Esophagus squamous epithelium (tissue), 4 donors: ENCODE measurements at regions not wholly inside any gene's neighbourhood (a gene's known extent, or its start where the extent isn't known, plus 50 kb on each side); places are given as distances from the start of the nearest gene placed in this dataset.

ENCODE experiments used
- POLR2A ChIP-seq, 4 donors: fragments of 450-650 bp; IDR thresholded peaks; one replicate each; pipeline ENCODE4 v1.6.1; 2017; ENCODE audit warnings: antibody characterized with exemption in 4 of 4, mild to moderate bottlenecking in 4 of 4, moderate library complexity in 3 of 4
- TF ChIP-seq, protein P1 (sequence below), 6 experiments: fragments of 450-650 bp in 4 of 6; fragments of 200-600 bp in 2 of 6; sonication (generic) in 2 of 6; IDR thresholded peaks; one replicate each; pipeline ENCODE4 v1.5.1; 2016 to 2019; ENCODE audit warnings: antibody characterized with exemption in 6 of 6, mild to moderate bottlenecking in 4 of 6, moderate library complexity in 4 of 6

GRCh38 chr21:34215911-34216717 is 142.7 kb downstream of the MRPS6 start:
- TF ChIP-seq, protein P1, sequence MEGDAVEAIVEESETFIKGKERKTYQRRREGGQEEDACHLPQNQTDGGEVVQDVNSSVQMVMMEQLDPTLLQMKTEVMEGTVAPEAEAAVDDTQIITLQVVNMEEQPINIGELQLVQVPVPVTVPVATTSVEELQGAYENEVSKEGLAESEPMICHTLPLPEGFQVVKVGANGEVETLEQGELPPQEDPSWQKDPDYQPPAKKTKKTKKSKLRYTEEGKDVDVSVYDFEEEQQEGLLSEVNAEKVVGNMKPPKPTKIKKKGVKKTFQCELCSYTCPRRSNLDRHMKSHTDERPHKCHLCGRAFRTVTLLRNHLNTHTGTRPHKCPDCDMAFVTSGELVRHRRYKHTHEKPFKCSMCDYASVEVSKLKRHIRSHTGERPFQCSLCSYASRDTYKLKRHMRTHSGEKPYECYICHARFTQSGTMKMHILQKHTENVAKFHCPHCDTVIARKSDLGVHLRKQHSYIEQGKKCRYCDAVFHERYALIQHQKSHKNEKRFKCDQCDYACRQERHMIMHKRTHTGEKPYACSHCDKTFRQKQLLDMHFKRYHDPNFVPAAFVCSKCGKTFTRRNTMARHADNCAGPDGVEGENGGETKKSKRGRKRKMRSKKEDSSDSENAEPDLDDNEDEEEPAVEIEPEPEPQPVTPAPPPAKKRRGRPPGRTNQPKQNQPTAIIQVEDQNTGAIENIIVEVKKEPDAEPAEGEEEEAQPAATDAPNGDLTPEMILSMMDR (IDR thresholded peaks at IDR 0.05): no peak
- no peak for TF ChIP-seq POLR2A (IDR thresholded peaks at IDR 0.05)
